ENCODE measurements at regions not wholly inside any gene's neighbourhood (a gene's known extent, or its start where the extent isn't known, plus 50 kb on each side); places are given as distances from the start of the nearest gene placed in this dataset.

DNA sequence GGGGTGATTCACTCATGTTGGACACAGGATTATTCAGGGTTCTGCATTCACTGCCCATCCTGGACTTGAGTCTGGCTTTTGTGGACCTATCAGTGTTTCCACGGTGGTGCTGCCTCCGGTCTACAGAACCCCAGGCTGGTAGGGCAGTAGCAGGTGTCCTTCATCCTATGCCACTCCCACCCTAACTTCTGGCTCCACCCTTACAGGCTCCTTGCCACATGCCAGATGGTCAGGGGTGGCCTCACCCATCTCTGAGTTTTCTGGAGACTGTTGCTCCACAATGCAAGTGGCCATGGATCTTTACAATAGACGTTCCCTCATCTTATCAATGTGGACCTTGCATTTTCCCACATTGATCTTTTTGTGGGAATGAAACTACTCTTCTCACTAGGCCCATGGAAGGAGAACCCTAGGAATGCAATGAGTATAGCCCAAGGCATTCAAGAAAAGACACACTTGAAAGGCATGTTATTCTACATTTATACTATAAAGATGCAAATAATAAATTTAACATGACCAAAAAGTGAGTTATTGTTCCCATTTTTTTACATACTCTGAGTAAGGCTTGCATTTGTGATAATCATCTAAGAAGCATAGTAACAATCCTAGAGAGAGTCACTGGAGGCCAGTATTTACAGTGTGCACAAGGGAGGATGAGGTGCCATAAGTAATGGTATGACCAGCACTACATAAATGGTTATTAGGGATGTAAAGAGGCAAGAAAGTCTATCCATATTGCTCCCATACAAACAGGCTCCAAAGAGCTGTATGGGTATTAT, 57.4 kb upstream of the ADO start:
- H3K27me3 ChIP-seq (ENCODE audit: control insufficient read depth, insufficient read depth, low read length): no peaks in the 10 kb centered on the region
- no peak overlapping the region for H3K9ac ChIP-seq (ENCODE audit: low read length in 3 of 3)
- FAIRE-seq (no peak), DNase-seq (no peak)
- no peaks in the 10 kb centered on the region for H3K36me3 ChIP-seq (ENCODE audit: control insufficient read depth in 2 of 3, insufficient read depth in 3 of 3, low read length in 3 of 3)
- TF ChIP-seq, protein P1, sequence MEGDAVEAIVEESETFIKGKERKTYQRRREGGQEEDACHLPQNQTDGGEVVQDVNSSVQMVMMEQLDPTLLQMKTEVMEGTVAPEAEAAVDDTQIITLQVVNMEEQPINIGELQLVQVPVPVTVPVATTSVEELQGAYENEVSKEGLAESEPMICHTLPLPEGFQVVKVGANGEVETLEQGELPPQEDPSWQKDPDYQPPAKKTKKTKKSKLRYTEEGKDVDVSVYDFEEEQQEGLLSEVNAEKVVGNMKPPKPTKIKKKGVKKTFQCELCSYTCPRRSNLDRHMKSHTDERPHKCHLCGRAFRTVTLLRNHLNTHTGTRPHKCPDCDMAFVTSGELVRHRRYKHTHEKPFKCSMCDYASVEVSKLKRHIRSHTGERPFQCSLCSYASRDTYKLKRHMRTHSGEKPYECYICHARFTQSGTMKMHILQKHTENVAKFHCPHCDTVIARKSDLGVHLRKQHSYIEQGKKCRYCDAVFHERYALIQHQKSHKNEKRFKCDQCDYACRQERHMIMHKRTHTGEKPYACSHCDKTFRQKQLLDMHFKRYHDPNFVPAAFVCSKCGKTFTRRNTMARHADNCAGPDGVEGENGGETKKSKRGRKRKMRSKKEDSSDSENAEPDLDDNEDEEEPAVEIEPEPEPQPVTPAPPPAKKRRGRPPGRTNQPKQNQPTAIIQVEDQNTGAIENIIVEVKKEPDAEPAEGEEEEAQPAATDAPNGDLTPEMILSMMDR (IDR thresholded peaks at IDR 0.05; ENCODE audit: borderline replicate concordance, extremely low read depth, insufficient read depth): no peak
- intact Hi-C loops (cut with DNase I): no loop called here
- H3K4me1 ChIP-seq (ENCODE audit: control insufficient read depth in 2 of 3, insufficient read depth in 2 of 3, low read depth in 1 of 3, low read length in 3 of 3): no peaks in the 10 kb centered on the region
- H3K4me3 ChIP-seq (ENCODE audit: low read length in 3 of 3): no peak overlapping the region
- no peak overlapping the region for H3K27ac ChIP-seq (ENCODE audit: low read depth in 2 of 2, low read length in 2 of 2)
- no peaks in the 10 kb centered on the region for H3K9me3 ChIP-seq (ENCODE audit: control insufficient read depth in 2 of 3, insufficient read depth in 1 of 3, low read length in 3 of 3)

DNA sequence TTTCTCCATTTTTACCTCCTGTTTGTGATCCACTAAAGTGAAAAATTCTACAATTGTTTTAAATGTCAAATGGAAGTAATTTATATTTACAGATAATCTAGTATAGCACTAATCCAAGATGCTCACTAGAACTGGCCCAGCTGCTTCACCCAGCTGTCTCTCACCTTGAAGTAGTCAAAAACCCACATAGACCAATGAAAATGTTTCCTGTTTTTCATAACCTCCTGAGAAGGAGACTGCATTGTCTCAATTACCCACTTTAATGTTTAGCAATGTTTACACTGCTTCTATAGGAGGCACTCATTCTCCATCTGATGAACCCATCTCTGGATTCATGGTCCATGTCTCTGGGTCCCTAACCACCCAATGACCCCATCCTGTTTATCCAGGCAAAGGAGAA, 56.1 kb upstream of the ADO start:
- no peak for FAIRE-seq
- TF ChIP-seq, protein P1 (IDR thresholded peaks at IDR 0.05; ENCODE audit: borderline replicate concordance, extremely low read depth, insufficient read depth): no peak
- no peak for DNase-seq

DNA sequence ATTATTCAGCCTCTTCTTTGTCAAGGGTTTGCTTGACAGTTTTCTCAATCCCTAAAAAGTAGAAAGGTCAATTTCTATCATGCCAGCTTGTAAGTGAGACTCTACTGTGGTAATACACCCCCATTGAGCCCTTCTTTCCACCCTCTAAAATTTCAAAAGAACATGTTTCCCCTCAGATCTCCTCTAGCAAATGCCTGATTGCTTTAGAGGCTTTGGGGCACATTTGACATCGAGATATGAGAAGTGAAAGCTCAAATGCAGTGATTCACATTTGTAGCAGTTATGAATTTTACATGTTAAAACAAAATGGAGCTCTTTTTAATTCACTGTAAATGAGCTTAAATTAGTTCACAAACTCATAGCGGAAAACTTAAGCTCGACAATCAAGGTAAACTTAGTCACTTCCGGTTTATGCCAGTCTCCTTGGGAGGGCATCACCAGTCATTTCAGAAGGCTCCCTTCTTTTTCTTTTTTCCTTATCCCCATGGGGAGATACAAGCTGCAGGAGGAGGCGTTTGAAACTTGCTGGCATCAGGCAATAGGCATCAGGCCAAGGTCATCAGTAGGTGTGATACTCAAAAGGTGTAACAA, 55.3 kb upstream of the ADO start:
- Histone ChIP-seq H3K4me1 (ENCODE audit: control insufficient read depth in 2 of 3, insufficient read depth in 2 of 3, low read depth in 1 of 3, low read length in 3 of 3) (no peaks in the 10 kb centered on the region), H3K9ac (ENCODE audit: low read length in 3 of 3) (no peak overlapping the region), H3K36me3 (ENCODE audit: control insufficient read depth in 2 of 3, insufficient read depth in 3 of 3, low read length in 3 of 3) (no peaks in the 10 kb centered on the region), H3K4me3 (ENCODE audit: low read length in 3 of 3) (no peak overlapping the region), H3K27me3 (ENCODE audit: control insufficient read depth, insufficient read depth, low read length) (no peaks in the 10 kb centered on the region), H3K27ac (ENCODE audit: low read depth in 2 of 2, low read length in 2 of 2) (no peak overlapping the region), H3K9me3 (ENCODE audit: control insufficient read depth in 2 of 3, insufficient read depth in 1 of 3, low read length in 3 of 3) (no peaks in the 10 kb centered on the region)
- intact Hi-C loops (cut with DNase I): no loop called here
- no peak for FAIRE-seq
- TF ChIP-seq, protein P1 (IDR thresholded peaks at IDR 0.05; ENCODE audit: borderline replicate concordance, extremely low read depth, insufficient read depth): no peak
- DNase-seq: no peak

More for the DNA sequence above, 56.1 kb upstream of the ADO start:
- Histone ChIP-seq H3K27ac (ENCODE audit: low read depth in 2 of 2, low read length in 2 of 2) (no peak overlapping the region), H3K36me3 (ENCODE audit: control insufficient read depth in 2 of 3, insufficient read depth in 3 of 3, low read length in 3 of 3) (no peaks in the 10 kb centered on the region), H3K9ac (ENCODE audit: low read length in 3 of 3) (no peak overlapping the region), H3K27me3 (ENCODE audit: control insufficient read depth, insufficient read depth, low read length) (no peaks in the 10 kb centered on the region), H3K4me1 (ENCODE audit: control insufficient read depth in 2 of 3, insufficient read depth in 2 of 3, low read depth in 1 of 3, low read length in 3 of 3) (no peaks in the 10 kb centered on the region), H3K4me3 (ENCODE audit: low read length in 3 of 3) (no peak overlapping the region), H3K9me3 (ENCODE audit: control insufficient read depth in 2 of 3, insufficient read depth in 1 of 3, low read length in 3 of 3) (no peaks in the 10 kb centered on the region)
- intact Hi-C loops (cut with DNase I): no loop called here

Data from kidney (tissue), 13 donors.